Natural killer cell (primary cell): ENCODE measurements at regions not wholly inside any gene's neighbourhood (a gene's known extent, or its start where the extent isn't known, plus 50 kb on each side); places are given as distances from the start of the nearest gene placed in this dataset.

Experiments used
- ATAC-seq, 3 donors: fragments of 150-1000 bp in 2 of 3; fragments of 200-7000 bp in 1 of 3; cut with Tn5 transposase; 1 replicate in 1 of 3; 2 replicates in 2 of 3; pipeline ENCODE4 v1.10.0; 2021; ENCODE audit warnings: mild to moderate bottlenecking in 2 of 3, moderate library complexity in 2 of 3
- DNase-seq, 2 donors: peaks; one replicate each; pipeline versions ENCODE4 v3.0.0 to v3.0.0-alpha.2; 2013 to 2021; ENCODE audit warnings: mixed read lengths in 1 of 2
- H3K27ac ChIP-seq: one replicate; pipeline ENCODE4 v1.5.1; 2013; ENCODE audit warnings: mild to moderate bottlenecking, low read length
- H3K27me3 ChIP-seq: one replicate; pipeline ENCODE4 v1.6.1; 2013; ENCODE audit warnings: low read length; ENCODE audit not compliant: control insufficient read depth, insufficient read depth
- H3K36me3 ChIP-seq: one replicate; pipeline ENCODE4 v1.6.1; 2013; ENCODE audit warnings: low read length; ENCODE audit not compliant: control insufficient read depth, insufficient read depth
- H3K4me1 ChIP-seq: one replicate; pipeline ENCODE4 v1.6.1; 2013; ENCODE audit warnings: low read length; ENCODE audit not compliant: control insufficient read depth, insufficient read depth
- H3K4me3 ChIP-seq: one replicate; pipeline ENCODE4 v1.5.1; 2013; ENCODE audit warnings: low read length
- H3K9me3 ChIP-seq: one replicate; pipeline ENCODE4 v1.6.1; 2013; ENCODE audit warnings: low read length; ENCODE audit not compliant: control insufficient read depth, insufficient read depth
- H3K27ac Mint-ChIP-seq, 2 donors: one replicate each; pipeline ENCODE4 v1.8.0; 2022; ENCODE audit warnings: mild to moderate bottlenecking in 2 of 2, mixed read lengths in 2 of 2, moderate library complexity in 1 of 2
- H3K27me3 Mint-ChIP-seq, 2 donors: one replicate each; pipeline ENCODE4 v1.8.0; 2022; ENCODE audit warnings: low read depth in 2 of 2, mixed read lengths in 2 of 2
- H3K36me3 Mint-ChIP-seq: one replicate; pipeline ENCODE4 v1.8.0; 2022; ENCODE audit warnings: mixed read lengths
- H3K4me1 Mint-ChIP-seq, 2 donors: one replicate each; pipeline ENCODE4 v1.8.0; 2022; ENCODE audit warnings: mixed read lengths in 2 of 2
- H3K4me3 Mint-ChIP-seq: one replicate; pipeline ENCODE4 v1.8.0; 2022; ENCODE audit warnings: mild to moderate bottlenecking, moderate library complexity, mixed read lengths
- H3K9me3 Mint-ChIP-seq, 2 donors: one replicate each; pipeline ENCODE4 v1.8.0; 2022; ENCODE audit warnings: mixed read lengths in 2 of 2
- CTCF ChIP-seq: fragments of 200-600 bp; IDR thresholded peaks from one replicate; pipeline ENCODE4 v1.8.0; 2022; ENCODE audit warnings: antibody characterized with exemption
- WGBS: methylation state at CpG from one replicate; pipeline ENCODE4 v1.1.7; 2013; ENCODE audit warnings: missing lambda C conversion rate; ENCODE audit not compliant: insufficient coverage; 5-methylcytosine and 5-hydroxymethylcytosine counted together
- intact Hi-C: fragments of 100-400 bp; cut with micrococcal nuclease; formaldehyde crosslinking; loops from one replicate; pipeline ENCODE4 v1.14.2; 2022

- peaks cover 0 to 3% of the 10 kb centered on the region in 2 donors for H3K9me3 Mint-ChIP-seq
Measured at GRCh38 chr16:82527101-82527500, 99.7 kb upstream of the CDH13 start.

GRCh38 chr16:82524976-82525375 lies 101.8 kb upstream of the CDH13 start:
- Mint-ChIP-seq H3K27me3 (peaks cover 9 to 10% of the 10 kb centered on the region in 2 donors), H3K9me3 (peaks cover 0 to 3% of the 10 kb centered on the region in 2 donors), H3K4me3 (no peak overlapping the region), H3K27ac (no peak overlapping the region), H3K36me3 (no peaks in the 10 kb centered on the region), H3K4me1 (no peaks in the 10 kb centered on the region)
- no peak for TF ChIP-seq CTCF
- intact Hi-C loops = no loop called here
- no CpG with 5 or more reads among the region's 1 CpG for WGBS
- Histone ChIP-seq H3K36me3 (no peaks in the 10 kb centered on the region), H3K4me3 (no peak overlapping the region), H3K27ac (no peak overlapping the region), H3K27me3 (no peaks in the 10 kb centered on the region), H3K4me1 (no peaks in the 10 kb centered on the region), H3K9me3 (no peaks in the 10 kb centered on the region)
- ATAC-seq (no peak), DNase-seq (no peak)

More at GRCh38 chr16:82527101-82527500, 99.7 kb upstream of the CDH13 start:
- Histone ChIP-seq H3K9me3 (no peaks in the 10 kb centered on the region), H3K27ac (no peak overlapping the region), H3K4me3 (no peak overlapping the region), H3K27me3 (no peaks in the 10 kb centered on the region), H3K4me1 (no peaks in the 10 kb centered on the region), H3K36me3 (no peaks in the 10 kb centered on the region)
- WGBS = 94% methylated on average over 7 of the region's 7 CpGs
- intact Hi-C loops = no loop called here
- Mint-ChIP-seq H3K27ac (no peak overlapping the region), H3K27me3 (peaks cover 10 to 19% of the 10 kb centered on the region in 2 donors), H3K4me3 (no peak overlapping the region), H3K4me1 (no peaks in the 10 kb centered on the region), H3K36me3 (no peaks in the 10 kb centered on the region)
- DNase-seq (no peak), ATAC-seq (no peak)
- no peak for TF ChIP-seq CTCF

- Mint-ChIP-seq H3K9me3 (peaks cover 0 to 3% of the 10 kb centered on the region in 2 donors), H3K4me1 (no peaks in the 10 kb centered on the region), H3K27ac (no peak overlapping the region), H3K27me3 (peaks cover 10 to 12% of the 10 kb centered on the region in 2 donors), H3K36me3 (no peaks in the 10 kb centered on the region), H3K4me3 (no peak overlapping the region)
- WGBS = 71% methylated on average over 1 of the region's 1 CpG
- DNase-seq (no peak), ATAC-seq (no peak)
- intact Hi-C loops = no loop called here
- Histone ChIP-seq H3K27ac (no peak overlapping the region), H3K36me3 (no peaks in the 10 kb centered on the region), H3K9me3 (no peaks in the 10 kb centered on the region), H3K4me1 (no peaks in the 10 kb centered on the region), H3K27me3 (no peaks in the 10 kb centered on the region), H3K4me3 (no peak overlapping the region)
- TF ChIP-seq CTCF = no peak
Measured at GRCh38 chr16:82523815-82524214, 103.0 kb upstream of the CDH13 start.

- 83% methylated on average over 6 of the region's 6 CpGs for WGBS
- no peaks in the 10 kb centered on the region for H3K27me3 ChIP-seq
Measured at GRCh38 chr16:82522026-82522425, 104.7 kb upstream of the CDH13 start.

More at GRCh38 chr16:82522026-82522425, 104.7 kb upstream of the CDH13 start:
- DNase-seq (no peak), ATAC-seq (no peak)
- Mint-ChIP-seq H3K36me3 (no peaks in the 10 kb centered on the region), H3K4me3 (no peak overlapping the region), H3K27me3 (peaks cover 6 to 8% of the 10 kb centered on the region in 2 donors), H3K27ac (no peak overlapping the region), H3K9me3 (peaks cover 0 to 3% of the 10 kb centered on the region in 2 donors), H3K4me1 (no peaks in the 10 kb centered on the region)
- Histone ChIP-seq H3K27ac (no peak overlapping the region), H3K4me3 (no peak overlapping the region), H3K36me3 (no peaks in the 10 kb centered on the region), H3K4me1 (no peaks in the 10 kb centered on the region), H3K9me3 (no peaks in the 10 kb centered on the region)
- intact Hi-C loops = no loop called here
- TF ChIP-seq CTCF = no peak
